ENCODE measurements at regions not wholly inside any gene's neighbourhood (a gene's known extent, or its start where the extent isn't known, plus 50 kb on each side); places are given as distances from the start of the nearest gene placed in this dataset.

GRCh38 chr2:221642447-221642846 is 70.3 kb upstream of the EPHA4 start:
- TF ChIP-seq CTCF (IDR thresholded peaks at IDR 0.05; ENCODE audit: insufficient read depth, low read length) = no peak
- TF ChIP-seq SPI1 (IDR thresholded peaks at IDR 0.05; ENCODE audit: borderline replicate concordance, low read depth) = no peak
- TF ChIP-seq POLR2AphosphoS5 (IDR thresholded peaks at IDR 0.05; ENCODE audit: low read depth) = no peak
